Aorta (tissue), 5 donors: ENCODE measurements at regions not wholly inside any gene's neighbourhood (a gene's known extent, or its start where the extent isn't known, plus 50 kb on each side); places are given as distances from the start of the nearest gene placed in this dataset.
A peak's percentile ranks its signal among the peaks of the same experiment; 100 is the strongest.

Experiments
- ATAC-seq: fragments of 200-7000 bp; cut with Tn5 transposase; one replicate; pipeline ENCODE4 v1.9.1; 2022; ENCODE audit warnings: moderate library complexity; ENCODE audit not compliant: low FRiP score
- DNase-seq, 2 donors: peaks; one replicate each; pipeline ENCODE4 v3.0.0-alpha.2; 2020
- H3K27ac ChIP-seq, 2 donors: one replicate each; pipeline ENCODE4 v1.5.1; 2013; ENCODE audit warnings: low read length in 2 of 2, mild to moderate bottlenecking in 2 of 2, moderate library complexity in 2 of 2, control low read depth in 1 of 2, inconsistent platforms in 1 of 2, low read depth in 1 of 2
- H3K27me3 ChIP-seq, 2 donors: one replicate each; pipeline ENCODE4 v1.6.1; 2013; ENCODE audit warnings: control low read depth in 1 of 2, low read length in 1 of 2, mild to moderate bottlenecking in 1 of 2, moderate library complexity in 1 of 2; ENCODE audit not compliant: insufficient read depth in 2 of 2, control insufficient read depth in 1 of 2
- H3K36me3 ChIP-seq, 2 donors: one replicate each; pipeline ENCODE4 v1.6.1; 2013; ENCODE audit warnings: control low read depth in 1 of 2, low read length in 1 of 2, mild to moderate bottlenecking in 1 of 2; ENCODE audit not compliant: insufficient read depth in 2 of 2, control insufficient read depth in 1 of 2
- H3K4me1 ChIP-seq, 2 donors: one replicate each; pipeline ENCODE4 v1.6.1; 2013; ENCODE audit warnings: low read length in 2 of 2, control low read depth in 1 of 2, mild to moderate bottlenecking in 1 of 2, moderate library complexity in 1 of 2; ENCODE audit not compliant: insufficient read depth in 2 of 2, control insufficient read depth in 1 of 2
- H3K4me3 ChIP-seq, 2 donors: one replicate each; pipeline ENCODE4 v1.5.1; 2013; ENCODE audit warnings: low read length in 2 of 2, control low read depth in 1 of 2, mild to moderate bottlenecking in 1 of 2
- H3K9me3 ChIP-seq: one replicate; pipeline ENCODE4 v1.6.1; 2013; ENCODE audit warnings: mild to moderate bottlenecking, low read length; ENCODE audit not compliant: control insufficient read depth
- WGBS, 2 donors: extraction: QIAGEN DNeasy Blood & Tissue Kit; methylation state at CpG; one replicate each; pipeline ENCODE4 v1.1.7; 2013; 5-methylcytosine and 5-hydroxymethylcytosine counted together
- intact Hi-C, 2 donors: fragments of 100-400 bp; cut with DNase I; formaldehyde crosslinking; loops; one replicate each; pipeline versions ENCODE4 v1.14.2 to v1.15.0; 2022
- donor health status: healthy with polysubstance abuse.
- donor health status: Bipolar disorder and iron deficiency.
- donor health status: DM: no; HTN: no; CAD: no.
- donor health status: DM: no; HTN: no; CAD: no.
- donor health status: DM: yes; HTN: yes; CAD: no.

- DNase-seq (no peak), ATAC-seq (no peak)
- H3K27me3 ChIP-seq = no peaks in the 10 kb centered on the region
- no peak overlapping the region for H3K27ac ChIP-seq
- no peaks in the 10 kb centered on the region for H3K4me1 ChIP-seq
- intact Hi-C loops = loop anchor here (2.0 to 5.0 kb wide), 2 partner anchors 248 to 252 kb away; no protein-coding TSS in a partner anchor
- WGBS, 2 donors = 54 to 61% methylated on average over 9 of the region's 9 CpGs
- no peaks in the 10 kb centered on the region for H3K9me3 ChIP-seq
- H3K4me3 ChIP-seq = no peak overlapping the region
- no peaks in the 10 kb centered on the region for H3K36me3 ChIP-seq
These were observed 50.4 kb downstream of the RTL9 start for GRCh38 chrX:110408949-110409588.

DNA sequence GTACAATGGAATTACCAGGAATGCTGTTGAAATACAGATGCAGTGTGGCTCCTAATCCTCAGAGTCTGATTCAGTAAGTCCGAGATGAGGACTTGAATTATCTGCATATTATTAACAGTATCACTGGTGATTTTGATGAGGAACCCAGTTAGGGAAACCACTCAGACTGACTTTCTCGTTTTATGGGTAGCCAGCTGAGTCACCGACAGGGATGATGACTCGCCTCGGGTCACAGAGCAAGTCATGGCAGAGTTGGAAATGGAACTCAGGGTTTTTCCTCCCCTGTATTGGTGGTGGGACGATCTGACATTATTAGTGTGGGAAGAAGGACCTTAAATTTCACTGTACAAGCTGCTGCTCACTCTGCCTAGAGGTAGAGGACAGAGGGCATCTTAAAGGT, 51.3 kb downstream of the RTL9 start:
- intact Hi-C loops = loop anchor here (2.0 to 10.0 kb wide), 4 partner anchors 249 to 498 kb away; partner anchors contain the start of gene TMEM164 (in 1 of the 2)
- ATAC-seq (no peak), DNase-seq (no peak)
- Histone ChIP-seq H3K27me3 (no peaks in the 10 kb centered on the region), H3K36me3 (no peaks in the 10 kb centered on the region), H3K4me3 (no peak overlapping the region), H3K4me1 (peaks cover 0 to 3% of the 10 kb centered on the region in 2 donors), H3K9me3 (no peaks in the 10 kb centered on the region), H3K27ac (no peak overlapping the region)
- WGBS, 2 donors = 42 to 53% methylated on average over 6 of the region's 6 CpGs

DNA sequence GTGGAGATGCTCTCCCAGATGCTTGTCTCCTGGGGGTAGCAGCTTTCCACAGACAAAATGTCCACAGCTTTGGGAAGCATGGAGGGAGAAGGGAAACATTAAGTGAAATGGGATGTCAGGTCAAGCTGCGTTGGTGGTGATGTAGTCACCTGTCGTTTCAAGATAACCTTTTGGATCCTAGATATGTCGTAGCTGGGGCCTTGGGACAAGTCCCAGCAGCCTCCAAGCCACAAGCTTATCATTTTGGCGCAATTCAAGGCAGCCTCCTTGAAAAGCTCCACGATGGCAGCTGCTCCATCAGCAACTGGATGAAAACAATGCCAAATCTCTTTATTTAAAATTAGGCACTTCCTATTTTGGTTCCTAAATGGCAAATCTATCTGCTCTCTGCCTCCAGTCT, 52.0 kb downstream of the RTL9 start:
- 42 to 67% methylated on average over 5 of the region's 5 CpGs for WGBS, 2 donors
- intact Hi-C loops = loop anchor here (5.0 to 10.0 kb wide), 2 partner anchors 406 to 498 kb away; partner anchors contain the start of gene TMEM164 (in 1 of the 2)
- DNase-seq (no peak), ATAC-seq (no peak)
- Histone ChIP-seq H3K4me1 (peaks cover 0 to 3% of the 10 kb centered on the region in 2 donors), H3K9me3 (no peaks in the 10 kb centered on the region), H3K27me3 (no peaks in the 10 kb centered on the region), H3K4me3 (no peak overlapping the region), H3K36me3 (no peaks in the 10 kb centered on the region), H3K27ac (no peak overlapping the region)

DNA sequence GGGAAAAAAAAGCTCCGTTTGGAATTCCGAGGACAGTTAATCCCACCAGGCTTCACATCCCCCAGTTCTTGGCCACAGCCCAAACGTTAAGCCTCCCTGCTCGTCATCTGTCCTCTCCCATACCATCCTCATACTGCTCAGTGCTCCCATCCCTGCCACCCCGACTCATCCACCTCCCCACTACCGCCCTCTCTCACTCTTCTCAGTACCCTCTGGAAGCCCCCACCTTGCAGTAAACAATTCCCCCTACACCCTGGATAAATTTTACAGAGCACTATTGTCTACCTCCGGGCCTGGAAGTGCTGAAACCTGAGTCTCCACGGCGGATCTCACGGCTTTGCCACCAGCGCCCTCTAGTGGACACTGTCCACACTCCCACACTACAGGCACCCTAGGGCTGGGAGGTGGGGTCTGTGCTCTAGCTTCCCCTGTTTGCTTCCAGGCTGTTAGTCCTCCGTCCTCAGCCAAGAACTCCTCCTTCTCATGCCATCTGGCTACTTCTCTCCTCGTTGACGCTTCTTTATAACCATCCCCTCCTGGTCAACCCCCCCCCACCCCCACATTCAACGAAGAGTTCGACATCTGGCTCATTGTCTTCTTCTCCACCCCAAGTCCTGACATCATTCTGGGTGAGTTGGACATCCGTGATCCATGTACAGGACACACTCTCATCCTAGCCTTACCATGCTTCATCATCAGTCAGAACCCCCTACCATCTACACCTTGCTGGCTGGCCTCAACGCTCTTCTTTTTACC, 54.5 kb downstream of the RTL9 start:
- DNase-seq = peak; percentile 74 to 87

GRCh38 chrX:110413727-110414124, 55.1 kb downstream of the RTL9 start:
- no peaks in the 10 kb centered on the region for H3K36me3 ChIP-seq
- DNase-seq (no peak), ATAC-seq (no peak)
- H3K4me3 ChIP-seq = no peak overlapping the region
- no peaks in the 10 kb centered on the region for H3K27me3 ChIP-seq
- H3K4me1 ChIP-seq = peaks cover 0 to 3% of the 10 kb centered on the region in 2 donors
- intact Hi-C loops = loop anchor here (5.0 to 10.0 kb wide), 2 partner anchors 409 to 501 kb away; partner anchors contain the start of gene TMEM164 (in 1 of the 2)
- H3K9me3 ChIP-seq = no peaks in the 10 kb centered on the region
- H3K27ac ChIP-seq = no peak overlapping the region
- 63 to 82% methylated on average over 1 of the region's 1 CpG for WGBS, 2 donors

More for the DNA sequence above, 54.5 kb downstream of the RTL9 start:
- H3K36me3 ChIP-seq = no peaks in the 10 kb centered on the region
- H3K9me3 ChIP-seq = no peaks in the 10 kb centered on the region
- no peaks in the 10 kb centered on the region for H3K27me3 ChIP-seq
- peaks cover 0 to 3% of the 10 kb centered on the region in 2 donors for H3K4me1 ChIP-seq
- no peak overlapping the region for H3K4me3 ChIP-seq
- ATAC-seq = peak; percentile 82
- intact Hi-C loops = loop anchor here (5.0 to 10.0 kb wide), 2 partner anchors 408 to 501 kb away; partner anchors contain the start of gene TMEM164 (in 1 of the 2)
- 20 to 24% methylated on average over 18 of the region's 18 CpGs for WGBS, 2 donors
- no peak overlapping the region for H3K27ac ChIP-seq

- DNase-seq (no peak), ATAC-seq (no peak)
- Histone ChIP-seq H3K36me3 (no peaks in the 10 kb centered on the region), H3K9me3 (no peaks in the 10 kb centered on the region), H3K27ac (peak overlapping the region; percentile 18 to 71), H3K27me3 (no peaks in the 10 kb centered on the region), H3K4me1 (peaks cover 0 to 3% of the 10 kb centered on the region in 2 donors), H3K4me3 (no peak overlapping the region)
- intact Hi-C loops = loop anchor here (5.0 to 10.0 kb wide), 2 partner anchors 409 to 502 kb away; partner anchors contain the start of gene TMEM164 (in 1 of the 2)
- WGBS, 2 donors = 19 to 29% methylated on average over 3 of the region's 3 CpGs
These were observed 55.6 kb downstream of the RTL9 start for GRCh38 chrX:110414273-110414672.

DNA sequence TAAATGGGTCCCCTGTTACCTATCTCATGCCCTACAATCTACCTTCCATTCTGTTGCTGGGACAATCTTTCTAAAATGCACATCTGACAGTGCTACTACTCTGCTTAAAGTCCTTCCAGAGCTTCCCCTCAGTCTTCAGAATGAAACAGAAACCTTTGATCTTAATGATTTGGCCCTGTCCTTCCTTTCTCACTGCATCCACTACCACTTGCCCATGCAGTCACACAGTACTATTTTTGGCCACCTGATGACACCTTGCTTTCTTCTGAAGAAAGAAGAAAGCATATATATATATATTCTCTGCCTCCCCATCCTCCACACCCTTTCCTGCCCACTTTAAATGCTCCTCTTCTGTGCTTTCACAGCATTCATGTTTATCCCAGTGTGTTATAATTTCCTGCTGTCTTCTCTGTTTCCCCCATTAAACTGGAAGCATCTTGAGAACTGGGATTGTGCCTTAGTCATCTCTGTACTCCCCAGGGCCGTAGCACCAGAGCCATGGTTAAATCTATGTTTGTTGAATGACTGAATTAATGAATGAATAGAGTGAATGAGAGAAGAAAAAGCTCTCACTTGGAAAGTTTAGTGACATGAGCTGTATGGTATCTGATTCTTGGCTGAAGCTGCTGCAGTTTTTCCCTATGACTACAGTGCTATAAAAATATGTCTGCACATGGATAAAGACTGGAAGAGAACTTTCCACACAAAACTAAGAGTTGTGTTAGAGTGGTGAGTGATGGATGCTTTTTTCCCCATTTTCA, 56.2 kb downstream of the RTL9 start:
- ATAC-seq (peak; percentile 37), DNase-seq (no peak)
- Histone ChIP-seq H3K36me3 (no peaks in the 10 kb centered on the region), H3K4me1 (peaks cover 0 to 3% of the 10 kb centered on the region in 2 donors), H3K4me3 (no peak overlapping the region), H3K27me3 (no peaks in the 10 kb centered on the region), H3K27ac (peak overlapping the region; percentile 39 to 74), H3K9me3 (no peaks in the 10 kb centered on the region)
- 7 to 23% methylated on average over 1 of the region's 1 CpG for WGBS, 2 donors
- intact Hi-C loops = loop anchor here (5.0 to 10.0 kb wide), 2 partner anchors 410 to 503 kb away; partner anchors contain the start of gene TMEM164 (in 1 of the 2)

GRCh38 chrX:110415440-110416170, 57.0 kb downstream of the RTL9 start:
- 24 to 44% methylated on average over 6 of the region's 6 CpGs for WGBS, 2 donors
- ATAC-seq = no peak

More at GRCh38 chrX:110415440-110416170, 57.0 kb downstream of the RTL9 start:
- H3K36me3 ChIP-seq = no peaks in the 10 kb centered on the region
- peaks cover 0 to 3% of the 10 kb centered on the region in 2 donors for H3K4me1 ChIP-seq
- H3K27me3 ChIP-seq = no peaks in the 10 kb centered on the region
- intact Hi-C loops = loop anchor here in 1 of 2 donors (10.0 kb wide), 1 partner anchor 411 kb away; the partner anchor contains the start of gene TMEM164
- no peaks in the 10 kb centered on the region for H3K9me3 ChIP-seq
- H3K27ac ChIP-seq = peak overlapping the region; percentile 53 to 74
- H3K4me3 ChIP-seq = no peak overlapping the region
- no peak for DNase-seq
